T-cell (primary cell): ENCODE measurements at regions not wholly inside any gene's neighbourhood (a gene's known extent, or its start where the extent isn't known, plus 50 kb on each side); places are given as distances from the start of the nearest gene placed in this dataset.
"Not testable (repeated sequence)": the region's sequence is repeated elsewhere in the genome, so short reads cannot be mapped to it uniquely, and the experiment has no call there.

Experiments used
- ATAC-seq, 4 experiments: fragments of 200-7000 bp in 3 of 4; fragments of 150-1000 bp in 1 of 4; cut with Tn5 transposase; replicated peaks in 1 of 4; 1 replicate in 3 of 4; 2 replicates in 1 of 4; pipeline ENCODE4 v1.10.0; 2021; ENCODE audit warnings: moderate library complexity in 3 of 4, mild to moderate bottlenecking in 2 of 4, moderate number of reproducible peaks in 1 of 4
- CTCF ChIA-PET, 2 donors: fragments of 300-600 bp; sonication (Branson Sonifier 250); formaldehyde crosslinking; loops; one replicate each; lab custom pipeline; 2022; ENCODE audit warnings: antibody characterized with exemption in 2 of 2; lab: Charles Lee
- POLR2A ChIA-PET, 2 donors: fragments of 300-600 bp; sonication (Branson Sonifier 250); formaldehyde crosslinking; loops; one replicate each; lab custom pipeline; 2022; ENCODE audit warnings: antibody characterized with exemption in 2 of 2; lab: Charles Lee
- DNase-seq, 35 experiments: peaks; one replicate each; pipeline versions ENCODE4 v3.0.0 to v3.0.0-alpha.2; 2013 to 2023
- H3K27ac ChIP-seq: one replicate; pipeline ENCODE4 v1.5.1; 2013; ENCODE audit warnings: low read length
- H3K27me3 ChIP-seq, 2 experiments: replicated peaks in 1 of 2; 1 replicate in 1 of 2; 2 replicates in 1 of 2; pipeline versions ENCODE4 v1.6.1 to v1.7.0; 2013; ENCODE audit warnings: low read length in 1 of 2, mixed read lengths in 1 of 2; ENCODE audit not compliant: control insufficient read depth in 2 of 2, insufficient read depth in 2 of 2; ENCODE audit errors: extremely low read depth in 1 of 2
- H3K36me3 ChIP-seq, 2 donors: 1 replicate in 1 of 2; 2 replicates in 1 of 2; pipeline versions ENCODE4 v1.6.1 to v1.7.0; 2013; ENCODE audit warnings: low read length in 1 of 2; ENCODE audit not compliant: control insufficient read depth in 2 of 2, insufficient read depth in 1 of 2; ENCODE audit errors: extremely low read depth in 1 of 2
- H3K4me1 ChIP-seq, 2 experiments: 1 replicate in 1 of 2; 2 replicates in 1 of 2; pipeline versions ENCODE4 v1.6.1 to v1.7.0; 2013; ENCODE audit warnings: low read length in 2 of 2, mixed read lengths in 1 of 2; ENCODE audit not compliant: insufficient read depth in 2 of 2, control insufficient read depth in 1 of 2; ENCODE audit errors: extremely low read depth in 1 of 2
- H3K4me3 ChIP-seq, 2 donors: 1 replicate in 1 of 2; 2 replicates in 1 of 2; pipeline versions ENCODE4 v1.5.1 to v1.7.0; 2013; ENCODE audit warnings: mild to moderate bottlenecking in 2 of 2, low read length in 1 of 2, moderate library complexity in 1 of 2; ENCODE audit not compliant: control insufficient read depth in 1 of 2; ENCODE audit errors: extremely low read depth in 1 of 2
- H3K9me3 ChIP-seq: 2 replicates; pipeline ENCODE4 v1.7.0; 2013
- H3K27ac Mint-ChIP-seq, 2 donors: one replicate each; pipeline ENCODE4 v1.8.0; 2020 to 2021; ENCODE audit warnings: mild to moderate bottlenecking in 2 of 2, mixed read lengths in 2 of 2
- H3K27me3 Mint-ChIP-seq, 2 donors: one replicate each; pipeline ENCODE4 v1.8.0; 2021 to 2022; ENCODE audit warnings: mixed read lengths in 2 of 2
- H3K36me3 Mint-ChIP-seq: one replicate; pipeline ENCODE4 v1.8.0; 2021; ENCODE audit warnings: mixed read lengths
- H3K4me1 Mint-ChIP-seq, 3 donors: one replicate each; pipeline ENCODE4 v1.8.0; 2020 to 2022; ENCODE audit warnings: mixed read lengths in 3 of 3, mild to moderate bottlenecking in 1 of 3
- H3K4me3 Mint-ChIP-seq, 3 donors: one replicate each; pipeline ENCODE4 v1.8.0; 2020 to 2022; ENCODE audit warnings: mild to moderate bottlenecking in 3 of 3, mixed read lengths in 3 of 3, moderate library complexity in 3 of 3
- H3K9me3 Mint-ChIP-seq, 3 donors: one replicate each; pipeline ENCODE4 v1.8.0; 2020 to 2022; ENCODE audit warnings: mixed read lengths in 3 of 3
- WGBS: methylation state at CpG from one replicate; pipeline ENCODE4 v1.1.5; 2013; ENCODE audit warnings: missing lambda C conversion rate; ENCODE audit not compliant: insufficient coverage; 5-methylcytosine and 5-hydroxymethylcytosine counted together

GRCh38 chr2:11080253-11081115, 74.8 kb upstream of the SLC66A3 start:
- H3K36me3 Mint-ChIP-seq, result no peaks in the 10 kb centered on the region
- ChIA-PET CTCF (interaction anchor here (0.6 kb wide), 2 partner anchors 225 to 228 kb away, joined by 3 to 4 read pairs; no protein-coding TSS in a partner anchor), POLR2A (no interaction called here)
- H3K9me3 ChIP-seq, result no peaks in the 10 kb centered on the region
- peaks cover 0 to 10% of the 10 kb centered on the region in 2 experiments for H3K27me3 ChIP-seq
- H3K27ac Mint-ChIP-seq, result no peak overlapping the region
- no peaks in the 10 kb centered on the region for H3K36me3 ChIP-seq
- 92% methylated on average over 13 of the region's 20 CpGs for WGBS
- DNase-seq, result no peak
- H3K4me3 Mint-ChIP-seq, result no peak overlapping the region
- no peaks in the 10 kb centered on the region for H3K4me1 Mint-ChIP-seq
- no peak for ATAC-seq
- H3K9me3 Mint-ChIP-seq, result no peaks in the 10 kb centered on the region
- H3K27me3 Mint-ChIP-seq, result peaks cover 0 to 5% of the 10 kb centered on the region in 2 donors
- no peaks in the 10 kb centered on the region for H3K4me1 ChIP-seq
- H3K4me3 ChIP-seq, result no peak overlapping the region
- H3K27ac ChIP-seq, result no peak overlapping the region

GRCh38 chr2:11082880-11083279, 72.4 kb upstream of the SLC66A3 start:
- H3K27me3 ChIP-seq, result peaks cover 0 to 4% of the 10 kb centered on the region in 2 experiments
- ATAC-seq (no peak), DNase-seq (no peak)
- no peaks in the 10 kb centered on the region for H3K4me1 Mint-ChIP-seq
- H3K36me3 Mint-ChIP-seq, result no peaks in the 10 kb centered on the region
- no peak overlapping the region for H3K4me3 Mint-ChIP-seq
- H3K36me3 ChIP-seq, result no peaks in the 10 kb centered on the region
- no peaks in the 10 kb centered on the region for H3K9me3 ChIP-seq
- no peaks in the 10 kb centered on the region for H3K9me3 Mint-ChIP-seq
- H3K27ac Mint-ChIP-seq, result no peak overlapping the region
- H3K4me1 ChIP-seq, result no peaks in the 10 kb centered on the region
- ChIA-PET CTCF (no interaction called here), POLR2A (no interaction called here)
- H3K27me3 Mint-ChIP-seq, result peaks cover 0 to 4% of the 10 kb centered on the region in 2 donors
- H3K4me3 ChIP-seq, result no peak overlapping the region
- WGBS, result 100% methylated on average over 2 of the region's 6 CpGs
- H3K27ac ChIP-seq, result no peak overlapping the region

DNA sequence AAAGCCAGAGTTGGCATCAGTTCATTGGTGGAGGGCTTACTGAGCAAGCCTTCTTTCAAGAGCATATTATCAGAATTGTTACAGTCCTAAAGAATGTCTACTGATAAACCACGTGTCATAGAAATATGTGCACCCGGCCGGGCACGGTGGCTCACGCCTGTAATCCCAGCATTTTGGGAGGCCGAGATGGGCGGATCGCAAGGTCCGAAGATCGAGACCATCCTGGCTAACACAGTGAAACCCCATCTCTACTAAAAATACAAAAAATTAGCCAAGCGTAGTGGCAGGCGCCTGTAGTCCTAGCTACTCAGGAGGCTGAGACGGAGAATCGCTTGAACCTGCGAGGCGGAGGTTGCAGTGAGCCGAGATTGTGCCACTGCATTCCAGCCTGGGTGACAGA, 66.4 kb upstream of the SLC66A3 start:
- H3K36me3 ChIP-seq, H3K27ac ChIP-seq, H3K27me3 Mint-ChIP-seq, CTCF ChIA-PET, H3K27me3 ChIP-seq, DNase-seq, H3K4me3 Mint-ChIP-seq, H3K4me1 ChIP-seq, H3K4me1 Mint-ChIP-seq, ATAC-seq, H3K9me3 Mint-ChIP-seq, H3K9me3 ChIP-seq, POLR2A ChIA-PET, H3K4me3 ChIP-seq, H3K27ac Mint-ChIP-seq, H3K36me3 Mint-ChIP-seq: not testable (repeated sequence)
- WGBS, result 92% methylated on average over 11 of the region's 17 CpGs

DNA sequence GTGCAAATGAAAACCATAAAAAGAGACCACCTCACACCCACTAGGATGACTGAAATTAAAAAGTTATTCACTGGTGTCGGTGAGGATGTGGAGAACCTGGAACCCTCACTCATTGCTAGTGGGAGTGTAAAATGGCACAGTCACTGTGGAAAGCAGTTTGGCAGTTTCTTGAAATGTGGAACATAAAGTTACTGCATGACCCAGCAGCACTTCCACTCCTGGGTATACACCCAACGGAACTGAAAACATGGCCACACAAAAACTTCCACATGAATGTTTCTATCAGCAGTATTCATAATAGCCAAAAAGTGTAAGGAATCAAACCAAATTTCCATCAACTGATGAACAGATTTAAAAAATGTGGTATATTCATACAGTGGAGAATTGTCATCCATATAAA, 65.1 kb upstream of the SLC66A3 start:
- Mint-ChIP-seq H3K4me3 (no peak overlapping the region), H3K27me3 (peaks cover 0 to 4% of the 10 kb centered on the region in 2 donors), H3K4me1 (no peaks in the 10 kb centered on the region), H3K36me3 (no peaks in the 10 kb centered on the region), H3K9me3 (no peaks in the 10 kb centered on the region), H3K27ac (no peak overlapping the region)
- Histone ChIP-seq H3K4me3 (no peak overlapping the region), H3K27ac (no peak overlapping the region), H3K36me3 (no peaks in the 10 kb centered on the region), H3K9me3 (no peaks in the 10 kb centered on the region), H3K4me1 (no peaks in the 10 kb centered on the region), H3K27me3 (peaks cover 0 to 4% of the 10 kb centered on the region in 2 experiments)
- ChIA-PET POLR2A (no interaction called here), CTCF (no interaction called here)
- no peak for DNase-seq
- no peak for ATAC-seq
- no CpG with 5 or more reads among the region's 2 CpGs for WGBS

DNA sequence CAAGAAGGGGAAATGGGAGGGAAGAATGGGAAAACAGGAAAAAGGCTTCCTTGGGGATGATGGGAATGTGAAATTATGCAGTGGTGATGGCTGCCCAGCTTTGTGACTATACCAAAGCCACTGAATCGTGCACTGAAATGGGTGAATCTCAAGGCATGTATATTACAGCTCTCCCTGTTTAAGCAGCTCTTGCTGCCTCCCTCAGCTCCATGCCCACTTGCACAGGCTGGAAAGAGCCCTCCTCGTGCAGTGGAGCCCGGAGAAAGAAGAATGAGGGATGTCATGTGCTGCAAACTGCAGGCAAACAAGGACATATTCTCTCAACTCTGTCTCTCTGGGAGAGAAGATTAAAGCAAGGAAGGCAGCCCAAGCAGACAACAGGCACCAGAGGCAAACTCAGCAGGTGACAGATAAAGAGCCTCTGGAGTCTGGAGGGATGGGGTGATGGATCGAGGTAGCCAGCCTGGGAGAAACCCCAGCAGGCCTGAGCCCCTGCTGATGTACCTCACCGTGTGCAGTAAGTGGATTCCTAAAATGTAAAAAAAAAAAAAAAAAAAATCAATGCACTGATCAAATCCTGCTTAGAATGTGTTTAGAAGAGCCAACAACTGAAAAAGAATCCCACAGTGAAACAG, 62.4 kb upstream of the SLC66A3 start:
- no CpG with 5 or more reads among the region's 5 CpGs for WGBS
- H3K4me1 Mint-ChIP-seq, result no peaks in the 10 kb centered on the region
- Histone ChIP-seq H3K4me1 (no peaks in the 10 kb centered on the region), H3K4me3 (no peak overlapping the region), H3K27me3 (peaks cover 0 to 4% of the 10 kb centered on the region in 2 experiments), H3K9me3 (no peaks in the 10 kb centered on the region), H3K36me3 (no peaks in the 10 kb centered on the region), H3K27ac (no peak overlapping the region)
- H3K27ac Mint-ChIP-seq, result no peak overlapping the region
- ChIA-PET POLR2A (no interaction called here), CTCF (interaction anchor here in 1 of 2 donors (0.6 kb wide), 1 partner anchor 13 kb away, joined by 3 read pairs; no protein-coding TSS in a partner anchor)
- no peaks in the 10 kb centered on the region for H3K36me3 Mint-ChIP-seq
- DNase-seq (no peak), ATAC-seq (no peak)
- no peak overlapping the region for H3K4me3 Mint-ChIP-seq
- H3K9me3 Mint-ChIP-seq, result no peaks in the 10 kb centered on the region
- H3K27me3 Mint-ChIP-seq, result peaks cover 0 to 2% of the 10 kb centered on the region in 2 donors

- Histone ChIP-seq H3K27me3 (peaks cover 0 to 4% of the 10 kb centered on the region in 2 experiments), H3K27ac (no peak overlapping the region), H3K36me3 (no peaks in the 10 kb centered on the region), H3K4me1 (no peaks in the 10 kb centered on the region), H3K4me3 (no peak overlapping the region), H3K9me3 (no peaks in the 10 kb centered on the region)
- H3K4me1 Mint-ChIP-seq, result no peaks in the 10 kb centered on the region
- H3K9me3 Mint-ChIP-seq, result no peaks in the 10 kb centered on the region
- peak in 1 of 4 experiments; percentile 15 for ATAC-seq
- H3K27ac Mint-ChIP-seq, result no peak overlapping the region
- no peaks in the 10 kb centered on the region for H3K36me3 Mint-ChIP-seq
- no peak for DNase-seq
- 70% methylated on average over 4 of the region's 4 CpGs for WGBS
- H3K27me3 Mint-ChIP-seq, result peaks cover 0 to 2% of the 10 kb centered on the region in 2 donors
- no peak overlapping the region for H3K4me3 Mint-ChIP-seq
- ChIA-PET POLR2A (no interaction called here), CTCF (interaction anchor here in 1 of 2 donors (0.6 kb wide), 1 partner anchor 12 kb away, joined by 3 read pairs; no protein-coding TSS in a partner anchor)
Measured at GRCh38 chr2:11093467-11093866, 61.8 kb upstream of the SLC66A3 start.
